ENCODE measurements at regions not wholly inside any gene's neighbourhood (a gene's known extent, or its start where the extent isn't known, plus 50 kb on each side); places are given as distances from the start of the nearest gene placed in this dataset.

- DNase-seq = no peak
Observed at GRCh38 chr1:30038134-30039025, 685.0 kb downstream of the MATN1 start.

- no peak for DNase-seq
Observed at GRCh38 chr1:30037251-30038118, 685.9 kb downstream of the MATN1 start.

GRCh38 chr1:30036666-30037065 lies 686.7 kb downstream of the MATN1 start:
- no peak for DNase-seq

- DNase-seq = no peak
Observed at GRCh38 chr1:30036229-30036547, 687.2 kb downstream of the MATN1 start.

- no peak for DNase-seq
Observed at GRCh38 chr1:30035522-30036228, 687.7 kb downstream of the MATN1 start.

- DNase-seq = no peak
Observed at GRCh38 chr1:30034627-30035521, 688.5 kb downstream of the MATN1 start.

GRCh38 chr1:30034105-30034626 lies 689.2 kb downstream of the MATN1 start:
- DNase-seq = no peak

- no peak for DNase-seq
Observed at GRCh38 chr1:30033256-30034104, 689.9 kb downstream of the MATN1 start.

- DNase-seq = no peak
Observed at GRCh38 chr1:30032302-30032701, 691.1 kb downstream of the MATN1 start.

- DNase-seq = no peak
Observed at GRCh38 chr1:30029677-30030076, 693.7 kb downstream of the MATN1 start.

- DNase-seq = no peak
Observed at GRCh38 chr1:30028939-30029338, 694.4 kb downstream of the MATN1 start.

- no peak for DNase-seq
Observed at GRCh38 chr1:30028283-30028682, 695.1 kb downstream of the MATN1 start.

- DNase-seq = no peak
Observed at GRCh38 chr1:30027247-30027646, 696.1 kb downstream of the MATN1 start.

GRCh38 chr1:30024411-30025195 lies 698.8 kb downstream of the MATN1 start:
- DNase-seq = no peak

GRCh38 chr1:30023339-30024022 lies 699.9 kb downstream of the MATN1 start:
- no peak for DNase-seq

- no peak for DNase-seq
Observed at GRCh38 chr1:30014031-30014430, 709.4 kb downstream of the MATN1 start.

GRCh38 chr1:30012455-30013440 lies 710.6 kb downstream of the MATN1 start:
- no peak for DNase-seq

- DNase-seq = no peak
Observed at GRCh38 chr1:30011970-30012369, 711.4 kb downstream of the MATN1 start.
